Loucy (cell line): ENCODE measurements at regions not wholly inside any gene's neighbourhood (a gene's known extent, or its start where the extent isn't known, plus 50 kb on each side); places are given as distances from the start of the nearest gene placed in this dataset.

Experiments
- H2AFZ ChIP-seq: fragments of 200-600 bp; sonication (generic); 2 replicates; pipeline ENCODE4 v1.6.0; 2016; ENCODE audit warnings: antibody characterized with exemption, mild to moderate bottlenecking, low read length, moderate library complexity
- H3F3A ChIP-seq: fragments of 200-600 bp; 2 replicates; pipeline ENCODE4 v1.6.0; 2016; ENCODE audit warnings: antibody characterized with exemption, low read depth, mild to moderate bottlenecking
- H3K27me3 ChIP-seq: fragments of 200-600 bp; sonication (generic); 2 replicates; pipeline ENCODE4 v1.6.1; 2014; ENCODE audit warnings: low read length, mild to moderate bottlenecking; ENCODE audit not compliant: insufficient read depth, poor library complexity, severe bottlenecking
- H3K36me3 ChIP-seq: fragments of 200-600 bp; sonication (generic); 2 replicates; pipeline ENCODE4 v1.6.1; 2016; ENCODE audit warnings: low read length; ENCODE audit not compliant: insufficient read depth
- H3K4me1 ChIP-seq: fragments of 200-600 bp; sonication (generic); 2 replicates; pipeline ENCODE4 v1.5.1; 2014; ENCODE audit warnings: low read length, mild to moderate bottlenecking; ENCODE audit not compliant: insufficient read depth, poor library complexity, severe bottlenecking
- H3K4me2 ChIP-seq: fragments of 200-600 bp; sonication (generic); 2 replicates; pipeline ENCODE4 v1.6.0; 2014; ENCODE audit warnings: antibody characterized with exemption, low read length, low read depth, mild to moderate bottlenecking; ENCODE audit not compliant: poor library complexity, severe bottlenecking
- H3K4me3 ChIP-seq: fragments of 200-600 bp; sonication (generic); 2 replicates; pipeline ENCODE4 v1.5.1; 2014; ENCODE audit warnings: low read length, mild to moderate bottlenecking, mixed read lengths; ENCODE audit not compliant: poor library complexity, severe bottlenecking
- H3K79me2 ChIP-seq: fragments of 200-600 bp; sonication (generic); 2 replicates; pipeline ENCODE4 v1.6.1; 2014; ENCODE audit warnings: low read length; ENCODE audit not compliant: insufficient read depth
- H3K9ac ChIP-seq: fragments of 200-600 bp; sonication (generic); 2 replicates; pipeline ENCODE4 v1.6.0; 2014; ENCODE audit warnings: mild to moderate bottlenecking, low read depth, low read length, moderate library complexity; ENCODE audit not compliant: poor library complexity, severe bottlenecking
- H3K9me2 ChIP-seq: fragments of 200-600 bp; sonication (generic); replicated peaks from 2 replicates; pipeline ENCODE4 v1.6.1; 2016; ENCODE audit warnings: low read depth, low read length, mixed read lengths
- H3K9me3 ChIP-seq: fragments of 200-600 bp; sonication (generic); 2 replicates; pipeline ENCODE4 v1.6.1; 2014; ENCODE audit warnings: mild to moderate bottlenecking, antibody characterized with exemption, low read length, low read depth; ENCODE audit not compliant: insufficient read depth
- H4K20me1 ChIP-seq: fragments of 200-600 bp; sonication (generic); 2 replicates; pipeline ENCODE4 v1.6.0; 2014; ENCODE audit warnings: antibody characterized with exemption, low read length, mild to moderate bottlenecking; ENCODE audit not compliant: insufficient read depth, poor library complexity, severe bottlenecking
- CTCF ChIP-seq: fragments of 200-600 bp; sonication (generic); conservative IDR thresholded peaks from 2 replicates; pipeline ENCODE4 v1.5.1; 2014; ENCODE audit warnings: mild to moderate bottlenecking, antibody characterized with exemption, low read length
- EZH2phosphoT487 ChIP-seq: fragments of 200-600 bp; IDR thresholded peaks from 2 replicates; pipeline ENCODE4 v1.6.1; 2018; ENCODE audit warnings: antibody characterized with exemption, mild to moderate bottlenecking, moderate library complexity, borderline replicate concordance

GRCh38 chr5:164002214-164002613 is 496.8 kb downstream of the MAT2B start:
- no peak overlapping the region for H3K4me2 ChIP-seq
- TF ChIP-seq EZH2phosphoT487 (no peak), CTCF (no peak)

GRCh38 chr5:164002628-164003027 is 497.2 kb downstream of the MAT2B start:
- Histone ChIP-seq H3K9me3 (no peaks in the 10 kb centered on the region), H3K4me1 (no peaks in the 10 kb centered on the region), H3K36me3 (no peaks in the 10 kb centered on the region), H4K20me1 (no peaks in the 10 kb centered on the region), H3K9me2 (no peaks in the 10 kb centered on the region), H3K79me2 (no peaks in the 10 kb centered on the region), H3F3A (no peaks in the 10 kb centered on the region), H3K4me3 (no peak overlapping the region), H3K9ac (no peak overlapping the region), H3K27me3 (no peaks in the 10 kb centered on the region), H3K4me2 (no peak overlapping the region), H2AFZ (no peak overlapping the region)
- TF ChIP-seq EZH2phosphoT487 (no peak), CTCF (no peak)

More at GRCh38 chr5:164002214-164002613, 496.8 kb downstream of the MAT2B start:
- Histone ChIP-seq H4K20me1 (no peaks in the 10 kb centered on the region), H3K27me3 (no peaks in the 10 kb centered on the region), H2AFZ (no peak overlapping the region), H3K9me3 (no peaks in the 10 kb centered on the region), H3K4me3 (no peak overlapping the region), H3K9ac (no peak overlapping the region), H3K9me2 (no peaks in the 10 kb centered on the region), H3K79me2 (no peaks in the 10 kb centered on the region), H3F3A (no peaks in the 10 kb centered on the region), H3K36me3 (no peaks in the 10 kb centered on the region), H3K4me1 (no peaks in the 10 kb centered on the region)

GRCh38 chr5:164005071-164005470 is 499.7 kb downstream of the MAT2B start:
- Histone ChIP-seq H3K27me3 (no peaks in the 10 kb centered on the region), H3K4me2 (no peak overlapping the region), H3K4me1 (no peaks in the 10 kb centered on the region), H3K4me3 (no peak overlapping the region), H3K36me3 (no peaks in the 10 kb centered on the region), H3K9me2 (no peaks in the 10 kb centered on the region), H3K9ac (no peak overlapping the region), H3F3A (no peaks in the 10 kb centered on the region), H3K79me2 (no peaks in the 10 kb centered on the region), H4K20me1 (no peaks in the 10 kb centered on the region), H2AFZ (no peak overlapping the region), H3K9me3 (no peaks in the 10 kb centered on the region)
- no peak for TF ChIP-seq EZH2phosphoT487
- no peak for TF ChIP-seq CTCF
